GM18519 (cell line): ENCODE measurements at regions not wholly inside any gene's neighbourhood (a gene's known extent, or its start where the extent isn't known, plus 50 kb on each side); places are given as distances from the start of the nearest gene placed in this dataset.
"Not testable (repeated sequence)": the region's sequence is repeated elsewhere in the genome, so short reads cannot be mapped to it uniquely, and the experiment has no call there.

Source experiments
- ATAC-seq: cut with Tn5 transposase; IDR thresholded peaks from one replicate; pipeline ENCODE4 v1.9.1; 2021; ENCODE audit warnings: mild to moderate bottlenecking, moderate library complexity; ENCODE audit not compliant: unreplicated experiment, low FRiP score

DNA sequence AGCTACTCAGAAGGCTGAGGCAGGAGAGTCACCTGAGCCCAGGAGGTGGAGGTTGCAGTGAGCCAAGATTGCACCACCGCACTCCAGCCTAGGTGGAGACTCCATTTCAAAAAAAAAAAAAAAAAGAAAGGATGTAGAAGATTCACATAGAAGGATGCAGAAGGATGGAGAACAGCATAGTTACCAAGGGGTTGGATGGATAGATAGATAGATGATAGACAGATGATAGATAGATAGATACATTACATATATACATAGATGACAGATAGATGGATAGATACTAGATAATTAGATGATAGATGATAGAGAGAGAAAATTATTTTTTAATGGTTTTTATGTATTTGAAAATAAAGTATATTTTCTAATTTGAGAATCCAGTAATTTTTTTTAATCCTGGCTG is 160.7 kb upstream of the ARID1B start:
- no peak for ATAC-seq

GRCh38 chr6:156613996-156614395 is 163.2 kb upstream of the ARID1B start:
- no peak for ATAC-seq

DNA sequence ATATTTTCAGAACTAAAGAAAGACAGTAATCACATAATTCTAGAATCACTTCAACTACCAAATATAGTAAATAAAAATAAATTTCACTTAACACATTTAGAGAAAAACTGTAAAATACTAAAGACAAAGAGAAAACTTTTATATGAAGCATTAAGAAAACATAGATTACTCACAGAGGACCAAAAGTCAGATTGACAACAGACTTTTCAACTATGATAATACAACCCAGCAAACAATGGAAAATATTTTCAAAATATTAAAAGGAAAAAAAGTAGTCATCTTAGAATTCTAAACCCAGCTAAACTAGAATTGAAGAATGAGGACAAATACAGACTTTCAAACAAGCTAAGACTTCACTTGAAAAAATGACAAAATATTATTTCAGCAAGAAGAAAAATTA is 164.8 kb upstream of the ARID1B start:
- ATAC-seq = no peak

GRCh38 chr6:156602066-156602385 is 175.2 kb upstream of the ARID1B start:
- ATAC-seq = no peak

DNA sequence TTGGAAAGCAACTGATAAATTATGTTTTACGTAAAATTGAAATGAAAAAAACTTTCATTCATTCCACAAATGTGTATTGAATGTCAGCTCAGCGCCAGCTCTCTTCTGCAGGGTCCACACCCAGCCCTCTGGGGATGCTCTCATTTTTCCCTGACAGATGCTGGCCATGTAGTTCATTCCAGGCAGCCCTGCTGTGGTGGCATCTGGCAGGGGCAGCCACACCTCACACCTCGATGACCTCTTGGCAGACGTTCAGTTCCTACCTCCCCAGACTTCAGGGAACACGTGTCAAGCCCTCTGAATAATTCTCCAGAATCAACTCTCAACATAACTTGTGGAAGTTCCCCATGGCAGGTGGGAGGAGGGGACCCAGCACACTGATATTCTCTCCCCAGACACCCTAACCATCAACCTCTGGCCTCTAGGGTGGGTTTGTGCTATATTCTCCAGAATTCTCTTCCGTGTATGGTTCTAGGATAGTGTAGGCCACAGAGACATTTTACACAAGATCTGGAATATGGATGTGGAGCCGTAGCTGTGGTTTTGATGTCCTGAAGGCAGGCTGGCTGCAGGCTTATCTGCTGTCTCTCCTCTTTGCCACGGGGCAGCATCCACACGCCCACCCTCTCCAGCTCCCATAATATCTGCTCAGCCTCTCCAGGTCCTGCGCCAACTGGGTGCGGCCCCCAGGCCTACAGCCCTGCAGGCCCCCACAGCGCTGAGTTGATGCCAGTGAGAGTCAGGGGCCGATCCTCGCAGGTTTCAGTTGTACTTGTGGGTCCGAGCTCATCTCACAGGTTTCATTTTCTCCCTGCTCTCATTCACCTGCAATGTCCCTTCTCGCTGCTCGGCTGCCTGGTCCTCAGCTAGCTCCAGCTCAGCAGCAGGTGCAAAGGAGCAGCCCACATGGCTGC is 175.8 kb upstream of the ARID1B start:
- ATAC-seq = no peak

GRCh38 chr6:156600678-156601077 is 176.5 kb upstream of the ARID1B start:
- no peak for ATAC-seq

DNA sequence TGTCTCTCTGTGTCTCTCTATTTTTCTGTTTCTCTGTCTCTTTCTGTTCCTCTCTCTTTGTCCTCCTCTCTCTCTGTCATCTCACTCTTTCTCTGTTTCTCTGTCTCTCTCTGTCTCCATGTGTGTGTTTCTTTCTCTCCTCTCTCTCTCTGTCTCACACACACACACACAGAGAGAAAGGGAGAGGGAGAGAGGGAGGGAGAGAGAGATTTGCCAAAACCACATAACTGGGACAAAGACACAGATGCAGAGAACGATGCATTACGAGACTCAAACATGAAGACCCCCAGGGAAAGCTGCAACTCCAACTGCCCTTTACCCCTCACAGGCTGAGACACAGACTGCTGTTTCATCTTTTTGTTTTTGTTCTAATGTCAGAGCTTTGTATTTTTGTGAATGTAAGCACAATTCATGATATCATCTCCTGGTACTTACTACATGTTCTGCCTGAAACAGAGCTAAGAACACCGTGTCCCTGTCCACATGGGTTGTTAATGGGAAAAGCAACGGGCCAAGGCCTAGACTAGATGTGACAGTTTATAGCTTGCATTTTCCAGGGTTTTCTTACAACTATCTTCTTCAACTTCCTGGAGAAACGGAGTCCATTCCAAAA is 177.1 kb upstream of the ARID1B start:
- ATAC-seq = no peak

DNA sequence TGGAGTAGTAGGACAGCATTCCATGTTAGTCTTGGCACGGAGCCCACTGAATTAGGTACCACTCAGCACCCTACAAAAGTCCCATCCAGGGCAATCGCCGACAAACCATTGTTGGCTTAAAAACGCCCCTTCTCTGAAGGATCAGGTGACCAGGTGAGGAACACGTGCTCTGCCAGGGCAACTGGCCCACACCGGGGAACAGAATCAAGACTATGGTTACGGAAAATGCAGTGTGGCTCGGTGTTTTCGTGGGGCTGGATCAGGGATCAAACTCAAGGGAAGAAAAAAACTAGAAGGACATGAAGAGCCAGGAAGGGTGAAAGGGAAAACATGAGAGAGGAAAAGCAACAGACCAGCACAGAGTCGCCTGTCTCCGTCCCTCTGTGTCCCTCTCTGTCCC is 177.8 kb upstream of the ARID1B start:
- no peak for ATAC-seq

- no peak for ATAC-seq
Measured at GRCh38 chr6:156598855-156599180, 178.4 kb upstream of the ARID1B start.

GRCh38 chr6:156598071-156598854 is 178.9 kb upstream of the ARID1B start:
- no peak for ATAC-seq

DNA sequence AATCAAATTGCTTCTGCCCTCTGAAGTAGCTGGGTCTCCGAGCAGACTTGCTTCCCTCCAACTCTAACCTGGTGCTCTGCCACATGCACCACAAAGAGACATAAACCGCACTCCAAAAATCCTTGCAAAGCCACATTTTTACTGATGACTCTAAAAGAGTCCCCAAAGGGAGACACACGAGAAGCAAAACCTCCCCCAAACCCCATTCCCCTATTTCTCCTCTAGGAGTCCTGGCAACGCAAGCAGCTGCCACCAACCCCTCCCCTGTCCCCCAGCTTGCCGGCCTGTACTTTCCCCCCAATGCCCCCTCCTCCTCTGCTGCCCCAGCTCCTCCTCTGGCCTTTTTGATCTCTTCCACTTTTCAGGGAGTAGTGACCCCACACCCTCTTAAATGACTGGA is 180.1 kb upstream of the ARID1B start:
- no peak for ATAC-seq

- ATAC-seq = no peak
Measured at GRCh38 chr6:156595476-156595875, 181.7 kb upstream of the ARID1B start.

DNA sequence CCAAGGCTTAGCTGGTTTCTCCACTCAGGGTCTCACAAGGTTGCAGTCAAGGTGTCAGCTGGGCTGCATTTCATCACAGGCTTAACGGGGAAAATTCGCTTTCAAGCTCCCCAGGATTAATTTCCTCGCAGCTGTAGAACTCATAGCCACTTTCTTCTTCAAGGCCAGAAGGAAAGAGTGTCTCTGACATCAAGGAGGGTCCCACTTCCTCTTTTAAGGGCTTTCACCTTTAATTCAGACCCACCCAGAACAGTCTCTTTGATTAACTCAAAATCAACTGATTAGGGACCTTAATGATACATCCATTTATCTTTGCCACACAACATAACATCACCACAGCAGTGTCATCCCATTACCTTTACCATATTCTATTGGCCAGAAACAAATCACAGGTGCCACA is 183.3 kb upstream of the ARID1B start:
- no peak for ATAC-seq

- no peak for ATAC-seq
Measured at GRCh38 chr6:156593127-156593526, 184.1 kb upstream of the ARID1B start.

GRCh38 chr6:156590482-156590881 is 186.7 kb upstream of the ARID1B start:
- no peak for ATAC-seq

GRCh38 chr6:156589281-156589680 is 187.9 kb upstream of the ARID1B start:
- ATAC-seq = no peak

DNA sequence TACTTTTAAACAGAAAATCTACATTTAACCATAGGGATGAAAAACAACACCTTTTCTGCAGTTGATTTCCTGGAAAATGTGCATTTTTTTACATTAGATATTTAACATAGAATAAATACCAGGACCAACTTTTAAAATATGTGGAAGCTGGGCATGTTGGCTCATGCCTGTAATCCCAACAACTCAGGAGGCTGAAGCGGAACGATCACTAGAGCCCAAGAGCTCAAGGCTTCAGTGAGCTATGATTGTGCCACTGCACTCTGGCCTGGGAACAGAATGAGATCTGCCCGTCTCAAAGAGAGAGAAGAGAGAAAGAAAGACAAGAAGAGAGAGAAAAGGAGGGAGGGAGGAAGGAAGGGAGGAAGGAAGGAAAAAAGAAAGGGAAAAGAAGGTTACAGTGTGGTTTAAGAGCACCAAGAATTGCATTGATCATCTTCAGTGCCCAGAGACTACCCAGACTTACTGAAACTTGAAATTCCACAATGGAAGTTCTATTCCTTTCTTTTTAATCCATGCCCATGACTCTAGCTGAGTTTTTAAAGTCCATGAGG is 189.4 kb upstream of the ARID1B start:
- no peak for ATAC-seq

DNA sequence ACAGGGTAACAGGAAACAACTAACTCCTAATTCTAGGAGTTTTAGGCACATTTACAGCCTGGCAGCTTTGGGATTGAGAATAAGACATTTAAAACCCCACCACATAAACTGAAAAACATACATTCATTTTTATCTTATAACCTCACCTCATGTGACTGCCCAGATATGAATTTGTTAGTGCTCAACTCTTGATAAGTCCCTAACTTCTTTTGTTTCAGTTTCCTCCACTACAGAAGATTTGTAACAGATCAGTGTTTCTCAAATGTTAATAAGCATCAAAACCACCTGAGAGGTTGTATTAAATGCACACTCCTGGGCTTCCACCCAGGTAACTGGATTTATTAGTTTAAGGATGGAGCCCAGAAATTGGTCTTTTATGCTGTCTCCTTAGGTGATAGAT is 190.1 kb upstream of the ARID1B start:
- no peak for ATAC-seq

- no peak for ATAC-seq
Measured at GRCh38 chr6:156585859-156586258, 191.3 kb upstream of the ARID1B start.

DNA sequence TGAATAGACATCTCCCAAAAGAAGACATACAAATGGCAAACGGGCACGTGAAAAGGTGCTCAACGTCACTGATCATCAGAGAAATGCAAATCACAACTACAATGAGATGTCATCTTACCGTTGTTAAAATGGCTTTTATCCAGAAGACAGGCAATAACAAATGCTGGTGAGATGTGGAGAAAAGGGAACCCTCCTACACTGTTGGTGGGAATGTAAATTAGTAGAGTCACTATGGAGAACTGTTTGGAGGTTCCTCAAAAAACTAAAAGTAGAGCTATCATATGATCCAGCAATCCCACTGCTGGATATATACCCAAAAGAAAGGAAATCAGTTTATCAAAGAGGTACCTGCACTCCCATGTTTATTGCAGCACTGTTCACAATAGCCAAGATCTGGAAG is 193.1 kb upstream of the ARID1B start:
- not testable (repeated sequence) for ATAC-seq

- no peak for ATAC-seq
Measured at GRCh38 chr6:156583083-156583482, 194.1 kb upstream of the ARID1B start.
